ENCODE measurements at regions not wholly inside any gene's neighbourhood (a gene's known extent, or its start where the extent isn't known, plus 50 kb on each side); places are given as distances from the start of the nearest gene placed in this dataset.

- FAIRE-seq: no peak
These were observed 339.4 kb upstream of the ZMIZ1 start for GRCh38 chr10:78729366-78729765.

GRCh38 chr10:78729800-78730199 is 339.0 kb upstream of the ZMIZ1 start:
- no peak for FAIRE-seq

GRCh38 chr10:78730754-78731153 is 338.0 kb upstream of the ZMIZ1 start:
- no peak for FAIRE-seq

GRCh38 chr10:78731675-78732074 is 337.1 kb upstream of the ZMIZ1 start:
- FAIRE-seq: no peak

GRCh38 chr10:78732381-78732780 is 336.4 kb upstream of the ZMIZ1 start:
- no peak for FAIRE-seq

- FAIRE-seq: no peak
These were observed 331.7 kb upstream of the ZMIZ1 start for GRCh38 chr10:78736926-78737630.

GRCh38 chr10:78737883-78738856 is 330.6 kb upstream of the ZMIZ1 start:
- FAIRE-seq: no peak

GRCh38 chr10:78738861-78739260 is 329.9 kb upstream of the ZMIZ1 start:
- no peak for FAIRE-seq

GRCh38 chr10:78739444-78740053 is 329.2 kb upstream of the ZMIZ1 start:
- no peak for FAIRE-seq

- no peak for FAIRE-seq
These were observed 327.5 kb upstream of the ZMIZ1 start for GRCh38 chr10:78740976-78741915.

- FAIRE-seq: no peak
These were observed 326.4 kb upstream of the ZMIZ1 start for GRCh38 chr10:78742406-78742729.

- FAIRE-seq: no peak
These were observed 325.8 kb upstream of the ZMIZ1 start for GRCh38 chr10:78742730-78743615.

- no peak for FAIRE-seq
These were observed 324.7 kb upstream of the ZMIZ1 start for GRCh38 chr10:78744056-78744455.

GRCh38 chr10:78744491-78745090 is 324.2 kb upstream of the ZMIZ1 start:
- FAIRE-seq: no peak

GRCh38 chr10:78745441-78745840 is 323.3 kb upstream of the ZMIZ1 start:
- FAIRE-seq: no peak

- no peak for FAIRE-seq
These were observed 322.5 kb upstream of the ZMIZ1 start for GRCh38 chr10:78746155-78746763.

GRCh38 chr10:78747401-78748234 is 321.1 kb upstream of the ZMIZ1 start:
- no peak for FAIRE-seq

GRCh38 chr10:78748235-78748533 is 320.6 kb upstream of the ZMIZ1 start:
- FAIRE-seq: no peak

GRCh38 chr10:78749200-78749599 is 319.6 kb upstream of the ZMIZ1 start:
- no peak for FAIRE-seq

- no peak for FAIRE-seq
These were observed 318.9 kb upstream of the ZMIZ1 start for GRCh38 chr10:78749898-78750297.

Data from endometrium (tissue), 2 donors.